ENCODE measurements at regions not wholly inside any gene's neighbourhood (a gene's known extent, or its start where the extent isn't known, plus 50 kb on each side); places are given as distances from the start of the nearest gene placed in this dataset.

DNA sequence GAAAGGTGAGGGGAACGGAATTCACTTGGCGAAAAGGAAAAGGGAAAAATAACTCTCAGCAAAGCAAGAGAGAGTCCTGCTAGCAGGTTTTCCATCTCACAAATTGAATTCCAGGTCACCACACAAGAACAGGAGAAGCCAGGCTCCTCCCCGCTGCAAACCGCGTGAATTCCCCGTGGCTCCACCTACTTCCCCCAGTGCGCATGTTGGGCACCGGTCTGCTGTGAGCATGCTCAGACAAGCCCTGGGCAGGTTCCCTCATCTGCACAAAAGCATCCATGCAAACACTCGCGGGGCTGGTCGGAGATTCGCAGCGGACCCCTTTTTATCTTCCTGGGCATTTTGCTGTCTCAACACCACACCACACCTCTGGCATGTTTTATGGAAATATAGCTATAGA, 58.5 kb upstream of the S1PR3 start:
- TF ChIP-seq, protein P1, sequence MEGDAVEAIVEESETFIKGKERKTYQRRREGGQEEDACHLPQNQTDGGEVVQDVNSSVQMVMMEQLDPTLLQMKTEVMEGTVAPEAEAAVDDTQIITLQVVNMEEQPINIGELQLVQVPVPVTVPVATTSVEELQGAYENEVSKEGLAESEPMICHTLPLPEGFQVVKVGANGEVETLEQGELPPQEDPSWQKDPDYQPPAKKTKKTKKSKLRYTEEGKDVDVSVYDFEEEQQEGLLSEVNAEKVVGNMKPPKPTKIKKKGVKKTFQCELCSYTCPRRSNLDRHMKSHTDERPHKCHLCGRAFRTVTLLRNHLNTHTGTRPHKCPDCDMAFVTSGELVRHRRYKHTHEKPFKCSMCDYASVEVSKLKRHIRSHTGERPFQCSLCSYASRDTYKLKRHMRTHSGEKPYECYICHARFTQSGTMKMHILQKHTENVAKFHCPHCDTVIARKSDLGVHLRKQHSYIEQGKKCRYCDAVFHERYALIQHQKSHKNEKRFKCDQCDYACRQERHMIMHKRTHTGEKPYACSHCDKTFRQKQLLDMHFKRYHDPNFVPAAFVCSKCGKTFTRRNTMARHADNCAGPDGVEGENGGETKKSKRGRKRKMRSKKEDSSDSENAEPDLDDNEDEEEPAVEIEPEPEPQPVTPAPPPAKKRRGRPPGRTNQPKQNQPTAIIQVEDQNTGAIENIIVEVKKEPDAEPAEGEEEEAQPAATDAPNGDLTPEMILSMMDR (IDR thresholded peaks at IDR 0.05): no peak
- TF ChIP-seq POLR2AphosphoS5 (IDR thresholded peaks at IDR 0.05) (no peak), POLR2A (IDR thresholded peaks at IDR 0.05) (no peak), EP300 (IDR thresholded peaks at IDR 0.05) (no peak)

Data from gastroesophageal sphincter (tissue), 3 donors.